GF-D8 (cell line): ENCODE measurements at regions not wholly inside any gene's neighbourhood (a gene's known extent, or its start where the extent isn't known, plus 50 kb on each side); places are given as distances from the start of the nearest gene placed in this dataset.

Experiments
- DNase-seq: peaks from one replicate; lab custom pipeline; 2025; lab: John Stamatoyannopoulos, UW

GRCh38 chr18:39380186-39380725, 1814.7 kb upstream of the CELF4 start:
- DNase-seq, result no peak

- DNase-seq, result no peak
Observed at GRCh38 chr18:39375066-39375465, 1809.5 kb upstream of the CELF4 start.

- no peak for DNase-seq
Observed at GRCh38 chr18:39371996-39372395, 1806.4 kb upstream of the CELF4 start.

GRCh38 chr18:39366656-39367055, 1801.1 kb upstream of the CELF4 start:
- peak; percentile 18 for DNase-seq

GRCh38 chr18:39365836-39366485, 1800.4 kb upstream of the CELF4 start:
- no peak for DNase-seq

GRCh38 chr18:39360072-39360471, 1794.5 kb upstream of the CELF4 start:
- no peak for DNase-seq

GRCh38 chr18:39359636-39360035, 1794.0 kb upstream of the CELF4 start:
- DNase-seq, result no peak

GRCh38 chr18:39350945-39351344, 1785.3 kb upstream of the CELF4 start:
- no peak for DNase-seq

- no peak for DNase-seq
Observed at GRCh38 chr18:39349801-39350200, 1784.2 kb upstream of the CELF4 start.

- no peak for DNase-seq
Observed at GRCh38 chr18:39348757-39349156, 1783.2 kb upstream of the CELF4 start.

GRCh38 chr18:39347701-39348100, 1782.1 kb upstream of the CELF4 start:
- DNase-seq, result no peak

- DNase-seq, result no peak
Observed at GRCh38 chr18:39346916-39347315, 1781.3 kb upstream of the CELF4 start.

- DNase-seq, result no peak
Observed at GRCh38 chr18:39345321-39345720, 1779.7 kb upstream of the CELF4 start.

GRCh38 chr18:39344487-39344886, 1778.9 kb upstream of the CELF4 start:
- DNase-seq, result no peak

GRCh38 chr18:39341129-39341528, 1775.5 kb upstream of the CELF4 start:
- no peak for DNase-seq

GRCh38 chr18:39340418-39340817, 1774.8 kb upstream of the CELF4 start:
- DNase-seq, result no peak

GRCh38 chr18:39329496-39330275, 1764.1 kb upstream of the CELF4 start:
- DNase-seq, result no peak

GRCh38 chr18:39326772-39327171, 1761.2 kb upstream of the CELF4 start:
- no peak for DNase-seq

GRCh38 chr18:39325973-39326372, 1760.4 kb upstream of the CELF4 start:
- no peak for DNase-seq

GRCh38 chr18:39319141-39319540, 1753.5 kb upstream of the CELF4 start:
- DNase-seq, result no peak

- no peak for DNase-seq
Observed at GRCh38 chr18:39318462-39318861, 1752.9 kb upstream of the CELF4 start.

GRCh38 chr18:39318008-39318407, 1752.4 kb upstream of the CELF4 start:
- DNase-seq, result no peak

GRCh38 chr18:39314595-39314994, 1749.0 kb upstream of the CELF4 start:
- no peak for DNase-seq
